K562 (cell line): ENCODE measurements at regions not wholly inside any gene's neighbourhood (a gene's known extent, or its start where the extent isn't known, plus 50 kb on each side); places are given as distances from the start of the nearest gene placed in this dataset.

Source experiments
- ATAC-seq: fragments of 200-7000 bp; cut with Tn5 transposase; 3 replicates; pipeline ENCODE4 v1.9.1; 2020; ENCODE audit warnings: moderate library complexity
- BruUV-seq: library from RNA; stranded (reverse); fragments of 400-500 nt; replicated peaks from 2 replicates; lab custom pipeline; 2021; lab: Mats Ljungman, UMichigan
- CTCF ChIA-PET: fragments of 300-600 bp; formaldehyde crosslinking; extraction: SDS; loops from one replicate; lab custom pipeline; 2021; ENCODE audit warnings: low intra/inter-chr PET ratio; lab: Yijun Ruan, JAX
- POLR2A ChIA-PET: fragments of 300-600, 350-650 bp; sonication (Branson Sonifier 250); formaldehyde crosslinking; extraction: SDS; loops from one replicate; lab custom pipeline; 2021; ENCODE audit warnings: antibody characterized with exemption, inconsistent platforms; lab: Yijun Ruan, JAX
- DNase-seq, 4 experiments: peaks; one replicate each; pipeline versions ENCODE4 v3.0.0 to v3.0.0-alpha.2; 2011 to 2018; ENCODE audit warnings: low spot score in 3 of 4, mixed read lengths in 3 of 4; ENCODE audit errors: extremely low read depth in 1 of 4
- FAIRE-seq: peaks from 2 replicates; lab custom pipeline; 2011; peaks lifted over from hg19 to GRCh38; lab: Jason Lieb, UNC
- H2AFZ ChIP-seq: 2 replicates; pipeline ENCODE4 v1.6.0; 2011; ENCODE audit warnings: low read depth, low read length, control low read depth, inconsistent platforms
- H3K27ac ChIP-seq: fragments of 200-600 bp; 3 replicates; pipeline ENCODE4 v1.8.0; 2011; ENCODE audit warnings: low read depth, mild to moderate bottlenecking, control low read depth, inconsistent platforms, low read length, moderate library complexity, mixed read lengths; ENCODE audit errors: extremely low read depth
- H3K27me3 ChIP-seq, 2 experiments: fragments of 300-600 bp in 1 of 2; 2 replicates in 1 of 2; 3 replicates in 1 of 2; pipeline versions ENCODE4 v1.6.0 to v1.8.0; 2011; ENCODE audit warnings: inconsistent platforms in 2 of 2, low read length in 2 of 2, mild to moderate bottlenecking in 1 of 2, mixed read lengths in 1 of 2, moderate library complexity in 1 of 2; ENCODE audit not compliant: control insufficient read depth in 2 of 2, insufficient read depth in 2 of 2
- H3K36me3 ChIP-seq: fragments of 300-600 bp; 3 replicates; pipeline ENCODE4 v1.8.0; 2011; ENCODE audit warnings: mild to moderate bottlenecking, low read length, inconsistent platforms; ENCODE audit not compliant: control insufficient read depth, insufficient read depth
- H3K4me1 ChIP-seq, 2 experiments: fragments of 200-600 bp in 1 of 2; replicated peaks in 1 of 2; 2 replicates in 1 of 2; 3 replicates in 1 of 2; pipeline versions ENCODE4 v1.5.1 to v1.8.0; 2011; ENCODE audit warnings: inconsistent platforms in 2 of 2, low read length in 2 of 2, mild to moderate bottlenecking in 1 of 2, mixed read lengths in 1 of 2, moderate library complexity in 1 of 2; ENCODE audit not compliant: control insufficient read depth in 2 of 2, insufficient read depth in 2 of 2
- H3K4me2 ChIP-seq: 2 replicates; pipeline ENCODE4 v1.6.1; 2011; ENCODE audit warnings: low read length, control low read depth, inconsistent platforms, mixed read lengths; ENCODE audit not compliant: insufficient read depth
- H3K4me3 ChIP-seq: fragments of 200-600 bp; sonication (generic), shearing (Covaris generic); 2 replicates; pipeline ENCODE4 v1.5.1; 2016; ENCODE audit warnings: control low read depth, inconsistent platforms
- H3K79me2 ChIP-seq: fragments of 200-600 bp; 3 replicates; pipeline ENCODE4 v1.8.0; 2011; ENCODE audit warnings: low read length, inconsistent platforms; ENCODE audit not compliant: control insufficient read depth, insufficient read depth
- H3K9ac ChIP-seq, 2 experiments: 2 replicates each; pipeline versions ENCODE4 v1.6.0 to v1.6.1; 2011; ENCODE audit warnings: low read depth in 2 of 2, low read length in 2 of 2, control low read depth in 1 of 2, inconsistent platforms in 1 of 2, mild to moderate bottlenecking in 1 of 2, mixed read lengths in 1 of 2; ENCODE audit not compliant: insufficient read depth in 1 of 2
- H3K9me1 ChIP-seq: one replicate; pipeline ENCODE4 v1.6.0; 2011; ENCODE audit warnings: inconsistent platforms, mild to moderate bottlenecking, low read length, moderate library complexity; ENCODE audit not compliant: control insufficient read depth, insufficient read depth
- H3K9me3 ChIP-seq: replicated peaks from 2 replicates; pipeline ENCODE4 v1.5.1; 2011; ENCODE audit warnings: low read depth, low read length, inconsistent platforms; ENCODE audit not compliant: control insufficient read depth, insufficient read depth
- H4K20me1 ChIP-seq: replicated peaks from 2 replicates; pipeline ENCODE4 v1.6.1; 2011; ENCODE audit warnings: low read length, inconsistent platforms, mixed read lengths; ENCODE audit not compliant: control insufficient read depth, insufficient read depth
- HLTF ChIP-seq: fragments of 450-650 bp; IDR thresholded peaks from 2 replicates; pipeline ENCODE4 v1.6.1; 2016
- MYNN ChIP-seq, 2 experiments: sonication (generic); formaldehyde crosslinking in 1 of 2; IDR thresholded peaks; 2 replicates each; pipeline versions ENCODE4 v1.5.0 to v1.6.1; 2016 to 2020; ENCODE audit warnings: antibody characterized with exemption in 1 of 2, missing genetic modification reagents in 1 of 2
- NCOR1 ChIP-seq: fragments of 450-650 bp; IDR thresholded peaks from 2 replicates; pipeline ENCODE4 v1.6.1; 2016; ENCODE audit warnings: mild to moderate bottlenecking, moderate library complexity
- NR1H2 ChIP-seq: sonication (generic); formaldehyde crosslinking; IDR thresholded peaks from 2 replicates; pipeline ENCODE4 v1.4.0; 2020; ENCODE audit warnings: mild to moderate bottlenecking, missing genetic modification reagents
- TFAP4 ChIP-seq: sonication (generic); formaldehyde crosslinking; IDR thresholded peaks from 2 replicates; pipeline ENCODE4 v1.8.0; 2022; ENCODE audit warnings: missing genetic modification reagents, mild to moderate bottlenecking, moderate library complexity, borderline replicate concordance
- ZEB2 ChIP-seq: fragments of 450-650 bp; IDR thresholded peaks from 2 replicates; pipeline ENCODE4 v1.6.1; 2016
- ZNF146 ChIP-seq: IDR thresholded peaks from one replicate; pipeline ENCODE4 v1.6.1; 2018; ENCODE audit warnings: missing compliant biosample characterization; ENCODE audit not compliant: unreplicated experiment
- ZNF41 ChIP-seq: fragments of 250-450 bp; sonication (Bioruptor Pico); conservative IDR thresholded peaks from 2 replicates; pipeline ENCODE4 v1.4.0; 2020; ENCODE audit warnings: mild to moderate bottlenecking
- ZNF511 ChIP-seq: sonication (generic); formaldehyde crosslinking; IDR thresholded peaks from 2 replicates; pipeline ENCODE4 v1.8.0; 2022; ENCODE audit warnings: mild to moderate bottlenecking, missing genetic modification reagents
- WGBS: fragments of 100-300 bp; shearing (Covaris generic); methylation state at CpG from one replicate; pipeline ENCODE4 v1.1.6; 2016; ENCODE audit warnings: low coverage, mixed read lengths; ENCODE audit not compliant: insufficient coverage; ENCODE audit errors: missing lambda C conversion rate; 5-methylcytosine and 5-hydroxymethylcytosine counted together
- in situ Hi-C: fragments of 300-500 bp; cut with MboI; formaldehyde crosslinking; loops from 4 replicates; pipeline ENCODE4 v1.15.0; 2018; ENCODE audit warnings: inconsistent platforms, mixed read lengths
- intact Hi-C: fragments of 100-400 bp; cut with micrococcal nuclease; formaldehyde crosslinking; loops from 2 replicates; pipeline ENCODE4 v1.14.2; 2022
- TF ChIP-seq, protein P1 (sequence below): fragments of 450-650 bp; conservative IDR thresholded peaks from 2 replicates; pipeline ENCODE4 v1.6.1; 2016; ENCODE audit warnings: missing genetic modification characterization, low read depth, mild to moderate bottlenecking, missing compliant biosample characterization, moderate library complexity
- TF ChIP-seq, protein P2 (sequence below): sonication (generic); formaldehyde crosslinking; IDR thresholded peaks from 2 replicates; pipeline ENCODE4 v1.8.0; 2022; ENCODE audit warnings: mild to moderate bottlenecking, low read depth, missing genetic modification reagents
- TF ChIP-seq, protein P3 (sequence below): sonication (generic); formaldehyde crosslinking; IDR thresholded peaks from 2 replicates; pipeline ENCODE4 v1.8.0; 2022; ENCODE audit warnings: mild to moderate bottlenecking, missing genetic modification reagents

DNA sequence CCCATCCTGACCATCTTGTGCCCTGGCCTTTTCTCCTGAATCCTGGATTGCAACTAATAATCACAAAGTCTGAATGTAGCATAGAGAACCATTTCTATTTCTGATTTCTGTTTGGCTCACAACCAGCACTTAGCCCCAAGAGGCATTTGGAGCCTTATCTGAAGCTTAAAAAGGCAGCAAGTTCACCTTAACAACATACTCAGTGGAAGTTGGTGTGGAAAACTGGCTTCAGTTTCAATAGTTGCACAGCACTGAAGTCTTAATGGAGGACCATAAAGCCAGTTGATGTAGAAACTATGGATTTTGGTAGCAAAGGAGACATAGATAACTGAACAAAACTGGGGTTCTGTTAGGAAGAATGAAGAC is 574.1 kb downstream of the PSAT1 start (continued):
- TF ChIP-seq, protein P1, sequence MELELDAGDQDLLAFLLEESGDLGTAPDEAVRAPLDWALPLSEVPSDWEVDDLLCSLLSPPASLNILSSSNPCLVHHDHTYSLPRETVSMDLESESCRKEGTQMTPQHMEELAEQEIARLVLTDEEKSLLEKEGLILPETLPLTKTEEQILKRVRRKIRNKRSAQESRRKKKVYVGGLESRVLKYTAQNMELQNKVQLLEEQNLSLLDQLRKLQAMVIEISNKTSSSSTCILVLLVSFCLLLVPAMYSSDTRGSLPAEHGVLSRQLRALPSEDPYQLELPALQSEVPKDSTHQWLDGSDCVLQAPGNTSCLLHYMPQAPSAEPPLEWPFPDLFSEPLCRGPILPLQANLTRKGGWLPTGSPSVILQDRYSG (tag) = no peak

DNA sequence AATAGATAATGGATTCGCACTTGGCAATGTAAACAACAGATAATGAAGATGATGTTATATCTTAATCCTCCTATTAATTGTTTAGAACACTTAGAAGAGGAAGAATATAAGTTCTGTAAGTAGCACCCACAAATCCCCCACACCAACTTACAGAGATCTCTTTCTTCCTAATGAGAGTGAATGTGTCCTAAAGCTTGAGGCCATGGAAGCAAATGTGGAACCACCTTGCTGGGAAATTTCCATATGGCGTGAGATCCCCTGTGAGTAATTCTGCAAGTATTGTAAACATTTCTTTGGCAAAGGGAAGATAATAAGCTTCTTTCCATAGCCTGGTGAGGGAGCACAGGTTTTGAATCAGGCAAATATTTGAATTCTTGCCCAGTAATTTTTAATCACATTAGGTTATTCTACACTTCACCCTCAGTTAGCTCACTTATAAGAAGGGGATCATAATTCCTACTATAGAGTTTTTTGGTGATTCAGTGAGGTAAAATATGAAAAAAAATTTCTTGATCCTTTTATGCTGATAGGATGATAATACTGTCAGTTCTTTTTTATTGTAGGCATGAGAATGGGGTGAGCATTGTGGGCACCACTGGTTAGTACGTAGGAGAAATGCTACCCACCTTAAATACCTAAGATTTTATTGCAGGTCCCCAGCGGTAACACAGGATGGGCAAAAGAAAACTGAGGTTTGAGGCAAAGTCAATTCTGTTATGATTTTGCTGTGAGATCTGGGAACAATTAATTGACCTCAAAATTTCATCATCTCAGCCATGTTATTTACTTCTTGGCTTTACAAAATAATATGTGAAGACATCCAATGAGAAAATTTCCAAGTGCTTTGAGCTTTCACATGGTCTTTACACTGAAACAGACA is 574.8 kb downstream of the PSAT1 start:
- ChIA-PET CTCF (no interaction called here), POLR2A (no interaction called here)
- H3K9ac ChIP-seq = no peak overlapping the region
- FAIRE-seq (no peak), DNase-seq (no peak), ATAC-seq (no peak)
- no peak overlapping the region for H3K27ac ChIP-seq
- no peaks in the 10 kb centered on the region for H3K36me3 ChIP-seq
- no peak overlapping the region for H2AFZ ChIP-seq
- no peak overlapping the region for H3K4me2 ChIP-seq
- H3K9me1 ChIP-seq = no peaks in the 10 kb centered on the region
- no peaks in the 10 kb centered on the region for H3K9me3 ChIP-seq
- no peaks in the 10 kb centered on the region for H3K4me1 ChIP-seq
- no peaks in the 10 kb centered on the region for H4K20me1 ChIP-seq
- no TSS peak for BruUV-seq
- WGBS = 0% methylated on average over 4 of the region's 4 CpGs
- intact Hi-C loops = no loop called here
- H3K27me3 ChIP-seq = no peaks in the 10 kb centered on the region
- H3K4me3 ChIP-seq = no peak overlapping the region
- in situ Hi-C loops = no loop called here
- TF ChIP-seq TFAP4 (CRISPR knock-in tag) (no peak), ZNF146 (CRISPR knock-in tag) (no peak), MYNN (IDR thresholded peaks at IDR 0.05) (no peak), MYNN (CRISPR knock-in tag; IDR thresholded peaks at IDR 0.05) (no peak), ZNF511 (no peak), ZNF41 (CRISPR knock-in tag) (no peak), HLTF (no peak), ZEB2 (no peak), NCOR1 (no peak), NR1H2 (CRISPR knock-in tag) (no peak)
- TF ChIP-seq, protein P2, sequence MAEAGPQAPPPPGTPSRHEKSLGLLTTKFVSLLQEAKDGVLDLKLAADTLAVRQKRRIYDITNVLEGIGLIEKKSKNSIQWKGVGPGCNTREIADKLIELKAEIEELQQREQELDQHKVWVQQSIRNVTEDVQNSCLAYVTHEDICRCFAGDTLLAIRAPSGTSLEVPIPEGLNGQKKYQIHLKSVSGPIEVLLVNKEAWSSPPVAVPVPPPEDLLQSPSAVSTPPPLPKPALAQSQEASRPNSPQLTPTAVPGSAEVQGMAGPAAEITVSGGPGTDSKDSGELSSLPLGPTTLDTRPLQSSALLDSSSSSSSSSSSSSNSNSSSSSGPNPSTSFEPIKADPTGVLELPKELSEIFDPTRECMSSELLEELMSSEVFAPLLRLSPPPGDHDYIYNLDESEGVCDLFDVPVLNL = no peak
- TF ChIP-seq, protein P3, sequence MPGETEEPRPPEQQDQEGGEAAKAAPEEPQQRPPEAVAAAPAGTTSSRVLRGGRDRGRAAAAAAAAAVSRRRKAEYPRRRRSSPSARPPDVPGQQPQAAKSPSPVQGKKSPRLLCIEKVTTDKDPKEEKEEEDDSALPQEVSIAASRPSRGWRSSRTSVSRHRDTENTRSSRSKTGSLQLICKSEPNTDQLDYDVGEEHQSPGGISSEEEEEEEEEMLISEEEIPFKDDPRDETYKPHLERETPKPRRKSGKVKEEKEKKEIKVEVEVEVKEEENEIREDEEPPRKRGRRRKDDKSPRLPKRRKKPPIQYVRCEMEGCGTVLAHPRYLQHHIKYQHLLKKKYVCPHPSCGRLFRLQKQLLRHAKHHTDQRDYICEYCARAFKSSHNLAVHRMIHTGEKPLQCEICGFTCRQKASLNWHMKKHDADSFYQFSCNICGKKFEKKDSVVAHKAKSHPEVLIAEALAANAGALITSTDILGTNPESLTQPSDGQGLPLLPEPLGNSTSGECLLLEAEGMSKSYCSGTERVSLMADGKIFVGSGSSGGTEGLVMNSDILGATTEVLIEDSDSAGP (CRISPR knock-in tag) = no peak
- no peaks in the 10 kb centered on the region for H3K79me2 ChIP-seq
